Neural progenitor cell (in vitro differentiated cells): ENCODE measurements at regions not wholly inside any gene's neighbourhood (a gene's known extent, or its start where the extent isn't known, plus 50 kb on each side); places are given as distances from the start of the nearest gene placed in this dataset.

Experiments used
- CTCF ChIP-seq: fragments of 200-600 bp; sonication (generic); IDR thresholded peaks from 2 replicates; pipeline ENCODE4 v1.5.1; 2017; ENCODE audit warnings: antibody characterized with exemption, mild to moderate bottlenecking
- EZH2phosphoT487 ChIP-seq: fragments of 200-600 bp; sonication (generic); IDR thresholded peaks from 2 replicates; pipeline ENCODE4 v1.6.1; 2017; ENCODE audit warnings: antibody characterized with exemption

- TF ChIP-seq CTCF (no peak), EZH2phosphoT487 (no peak)
Measured at GRCh38 chr5:101035425-101035824, 132.3 kb upstream of the ST8SIA4 start.
